Stomach (tissue), 8 donors: ENCODE measurements at regions not wholly inside any gene's neighbourhood (a gene's known extent, or its start where the extent isn't known, plus 50 kb on each side); places are given as distances from the start of the nearest gene placed in this dataset.

Source experiments
- DNase-seq, 2 donors: peaks; one replicate each; pipeline versions ENCODE4 v3.0.0 to v3.0.0-alpha.2; 2013 to 2019
- H3K27ac ChIP-seq, 5 donors: fragments of 200-600 bp in 4 of 5; sonication (generic) in 4 of 5; one replicate each; pipeline ENCODE4 v1.5.1; 2013 to 2019; ENCODE audit warnings: mild to moderate bottlenecking in 1 of 5, moderate library complexity in 1 of 5
- H3K27me3 ChIP-seq, 3 donors: fragments of 200-600 bp; sonication (generic); one replicate each; pipeline ENCODE4 v1.5.1; 2017 to 2019; ENCODE audit warnings: mixed run types in 1 of 3
- H3K36me3 ChIP-seq, 4 donors: fragments of 200-600 bp; sonication (generic); 1 replicate in 3 of 4; 2 replicates in 1 of 4; pipeline ENCODE4 v1.5.1; 2016 to 2019
- H3K4me1 ChIP-seq, 4 donors: fragments of 200-600 bp; sonication (generic); one replicate each; pipeline ENCODE4 v1.5.1; 2016 to 2019
- H3K4me3 ChIP-seq, 4 donors: fragments of 200-600 bp; sonication (generic) in 3 of 4; one replicate each; pipeline ENCODE4 v1.5.1; 2016 to 2019; ENCODE audit warnings: mild to moderate bottlenecking in 1 of 4
- H3K9me3 ChIP-seq, 4 donors: fragments of 200-600 bp; sonication (generic); one replicate each; pipeline ENCODE4 v1.5.1; 2016 to 2019
- CTCF ChIP-seq, 7 experiments: fragments of 450-650 bp in 4 of 7; fragments of 200-600 bp in 3 of 7; sonication (generic) in 3 of 7; IDR thresholded peaks; one replicate each; pipeline ENCODE4 v1.5.1; 2016 to 2019; ENCODE audit warnings: antibody characterized with exemption in 7 of 7, control low read depth in 2 of 7, mild to moderate bottlenecking in 1 of 7
- EP300 ChIP-seq: sonication (generic); formaldehyde crosslinking; IDR thresholded peaks from one replicate; pipeline ENCODE4 v1.6.1; 2017; ENCODE audit warnings: antibody characterized with exemption
- POLR2A ChIP-seq, 4 donors: fragments of 450-650 bp; IDR thresholded peaks; one replicate each; pipeline ENCODE4 v1.6.1; 2016; ENCODE audit warnings: antibody characterized with exemption in 4 of 4, control low read depth in 2 of 4, mild to moderate bottlenecking in 1 of 4, moderate library complexity in 1 of 4
- POLR2AphosphoS5 ChIP-seq, 3 donors: sonication (generic); formaldehyde crosslinking; IDR thresholded peaks; one replicate each; pipeline ENCODE4 v1.6.1; 2016; ENCODE audit warnings: antibody characterized with exemption in 3 of 3
- WGBS, 5 donors: extraction: QIAGEN DNeasy Blood & Tissue Kit in 3 of 5; methylation state at CpG; one replicate each; pipeline versions ENCODE4 v1.1.5 to v1.1.7; 2013 to 2018; 5-methylcytosine and 5-hydroxymethylcytosine counted together
- intact Hi-C: fragments of 100-400 bp; cut with DNase I; formaldehyde crosslinking; loops from one replicate; pipeline ENCODE4 v1.15.1; 2023; ENCODE audit warnings: low total_unique reads
- donor health status: healthy with polysubstance abuse.
- donor health status: Bipolar disorder and iron deficiency.
- donor health status: healthy.

- Histone ChIP-seq H3K9me3 (no peaks in the 10 kb centered on the region), H3K27ac (no peak overlapping the region), H3K4me1 (no peaks in the 10 kb centered on the region), H3K36me3 (no peaks in the 10 kb centered on the region), H3K4me3 (no peak overlapping the region), H3K27me3 (no peaks in the 10 kb centered on the region)
- WGBS, 5 donors: 65 to 69% (median 68%) methylated on average over 6 of the region's 6 CpGs
- no peak for DNase-seq
- intact Hi-C loops: no loop called here
- no peak for TF ChIP-seq CTCF (IDR thresholded peaks at IDR 0.05)
- TF ChIP-seq POLR2A (IDR thresholded peaks at IDR 0.05): no peak
- no peak for TF ChIP-seq EP300
- no peak for TF ChIP-seq POLR2AphosphoS5 (IDR thresholded peaks at IDR 0.05)
Observed at GRCh38 chr10:111831058-111831457, 352.5 kb downstream of the GPAM start.

- WGBS, 5 donors: 21 to 56% (median 51%) methylated on average over 2 of the region's 2 CpGs
- no peak for TF ChIP-seq POLR2A (IDR thresholded peaks at IDR 0.05)
- TF ChIP-seq CTCF (IDR thresholded peaks at IDR 0.05): no peak
- no peak for TF ChIP-seq POLR2AphosphoS5 (IDR thresholded peaks at IDR 0.05)
- no peak for TF ChIP-seq EP300
Observed at GRCh38 chr10:111833251-111833650, 350.3 kb downstream of the GPAM start.

GRCh38 chr10:111835574-111835973 lies 348.0 kb downstream of the GPAM start:
- intact Hi-C loops: no loop called here
- TF ChIP-seq POLR2AphosphoS5 (IDR thresholded peaks at IDR 0.05) (no peak), POLR2A (IDR thresholded peaks at IDR 0.05) (no peak), EP300 (no peak), CTCF (IDR thresholded peaks at IDR 0.05) (no peak)
- H3K4me3 ChIP-seq: no peak overlapping the region
- no peaks in the 10 kb centered on the region for H3K9me3 ChIP-seq
- H3K27ac ChIP-seq: no peak overlapping the region
- no peaks in the 10 kb centered on the region for H3K27me3 ChIP-seq
- H3K36me3 ChIP-seq: no peaks in the 10 kb centered on the region
- no peaks in the 10 kb centered on the region for H3K4me1 ChIP-seq
- peak in 1 of 2 donors; percentile 41 for DNase-seq
- WGBS, 5 donors: 24 to 40% (median 33%) methylated on average over 8 of the region's 8 CpGs

More at GRCh38 chr10:111833251-111833650, 350.3 kb downstream of the GPAM start:
- Histone ChIP-seq H3K27ac (no peak overlapping the region), H3K9me3 (no peaks in the 10 kb centered on the region), H3K36me3 (no peaks in the 10 kb centered on the region), H3K27me3 (no peaks in the 10 kb centered on the region), H3K4me1 (no peaks in the 10 kb centered on the region), H3K4me3 (no peak overlapping the region)
- no peak for DNase-seq
- intact Hi-C loops: no loop called here

GRCh38 chr10:111836064-111836463 lies 347.5 kb downstream of the GPAM start:
- Histone ChIP-seq H3K36me3 (no peaks in the 10 kb centered on the region), H3K4me1 (no peaks in the 10 kb centered on the region), H3K27me3 (no peaks in the 10 kb centered on the region), H3K9me3 (no peaks in the 10 kb centered on the region), H3K4me3 (no peak overlapping the region), H3K27ac (no peak overlapping the region)
- no peak for DNase-seq
- TF ChIP-seq POLR2A (IDR thresholded peaks at IDR 0.05) (no peak), CTCF (IDR thresholded peaks at IDR 0.05) (no peak), POLR2AphosphoS5 (IDR thresholded peaks at IDR 0.05) (no peak), EP300 (no peak)
- intact Hi-C loops: no loop called here
- WGBS, 5 donors: 63 to 87% (median 73%) methylated on average over 1 of the region's 1 CpG
